ENCODE measurements at regions not wholly inside any gene's neighbourhood (a gene's known extent, or its start where the extent isn't known, plus 50 kb on each side); places are given as distances from the start of the nearest gene placed in this dataset.
"Not testable (repeated sequence)": the region's sequence is repeated elsewhere in the genome, so short reads cannot be mapped to it uniquely, and the experiment has no call there.

GRCh38 chr14:54261283-54261682 lies 135.5 kb upstream of the CDKN3 start:
- DNase-seq, result no peak

- DNase-seq, result not testable (repeated sequence)
Observed at GRCh38 chr14:54266616-54267015, 130.2 kb upstream of the CDKN3 start.

GRCh38 chr14:54267172-54267571 lies 129.6 kb upstream of the CDKN3 start:
- DNase-seq, result no peak

- no peak for DNase-seq
Observed at GRCh38 chr14:54275997-54276725, 120.6 kb upstream of the CDKN3 start.

GRCh38 chr14:54278087-54278486 lies 118.7 kb upstream of the CDKN3 start:
- DNase-seq, result no peak

GRCh38 chr14:54278665-54279295 lies 118.0 kb upstream of the CDKN3 start:
- no peak for DNase-seq

GRCh38 chr14:54282849-54283248 lies 114.0 kb upstream of the CDKN3 start:
- DNase-seq, result no peak

- DNase-seq, result no peak
Observed at GRCh38 chr14:54285030-54285429, 111.8 kb upstream of the CDKN3 start.

GRCh38 chr14:54291491-54292191 lies 105.2 kb upstream of the CDKN3 start:
- DNase-seq, result no peak

GRCh38 chr14:54294802-54295201 lies 102.0 kb upstream of the CDKN3 start:
- no peak for DNase-seq

GRCh38 chr14:54299410-54300363 lies 97.1 kb upstream of the CDKN3 start:
- no peak for DNase-seq

GRCh38 chr14:54300881-54301280 lies 95.9 kb upstream of the CDKN3 start:
- no peak for DNase-seq

GRCh38 chr14:54301359-54301758 lies 95.4 kb upstream of the CDKN3 start:
- no peak for DNase-seq

- no peak for DNase-seq
Observed at GRCh38 chr14:54306806-54307205, 90.0 kb upstream of the CDKN3 start.

- DNase-seq, result no peak
Observed at GRCh38 chr14:54309615-54310014, 87.2 kb upstream of the CDKN3 start.

GRCh38 chr14:54310151-54310850 lies 86.5 kb upstream of the CDKN3 start:
- DNase-seq, result no peak

- DNase-seq, result no peak
Observed at GRCh38 chr14:54310851-54311228, 86.0 kb upstream of the CDKN3 start.

- DNase-seq, result no peak
Observed at GRCh38 chr14:54312166-54312801, 84.5 kb upstream of the CDKN3 start.

GRCh38 chr14:54314365-54315104 lies 82.3 kb upstream of the CDKN3 start:
- DNase-seq, result no peak

GRCh38 chr14:54316652-54317051 lies 80.2 kb upstream of the CDKN3 start:
- DNase-seq, result no peak

GRCh38 chr14:54317391-54317790 lies 79.4 kb upstream of the CDKN3 start:
- DNase-seq, result no peak

Measured in activated CD4-positive, alpha-beta T cell treated with anti-CD3 and anti-CD28 coated beads, Interleukin-10, Interleukin-2, amounts not matched to agents 100 ng/mL and 50 ng/mL, durations not matched to agents 16 hours and 8 hours (primary cell).